Vagina (tissue), 2 donors: ENCODE measurements at regions not wholly inside any gene's neighbourhood (a gene's known extent, or its start where the extent isn't known, plus 50 kb on each side); places are given as distances from the start of the nearest gene placed in this dataset.

ENCODE experiments used
- DNase-seq, 2 donors: peaks; one replicate each; pipeline ENCODE4 v3.0.0-alpha.2; 2017; ENCODE audit errors: extremely low spot score in 2 of 2
- H3K27ac ChIP-seq: fragments of 200-600 bp; sonication (generic); one replicate; pipeline ENCODE4 v1.5.1; 2019
- H3K27me3 ChIP-seq: fragments of 200-600 bp; sonication (generic); one replicate; pipeline ENCODE4 v1.5.1; 2019
- H3K36me3 ChIP-seq, 2 donors: fragments of 200-600 bp; sonication (generic); one replicate each; pipeline ENCODE4 v1.5.1; 2017 to 2019
- H3K4me1 ChIP-seq: fragments of 200-600 bp; sonication (generic); one replicate; pipeline ENCODE4 v1.5.1; 2019
- H3K4me3 ChIP-seq, 2 donors: fragments of 200-600 bp; sonication (generic); 1 replicate in 1 of 2; 2 replicates in 1 of 2; pipeline ENCODE4 v1.5.1; 2016 to 2019
- H3K9me3 ChIP-seq: fragments of 200-600 bp; sonication (generic); one replicate; pipeline ENCODE4 v1.5.1; 2019
- CTCF ChIP-seq, 3 experiments: fragments of 450-650 bp in 2 of 3; fragments of 200-600 bp in 1 of 3; sonication (generic) in 1 of 3; IDR thresholded peaks; one replicate each; pipeline ENCODE4 v1.5.1; 2017 to 2019; ENCODE audit warnings: antibody characterized with exemption in 3 of 3, mild to moderate bottlenecking in 2 of 3, moderate library complexity in 2 of 3
- POLR2A ChIP-seq, 2 donors: fragments of 450-650 bp; IDR thresholded peaks; one replicate each; pipeline ENCODE4 v1.6.1; 2017; ENCODE audit warnings: antibody characterized with exemption in 2 of 2, mild to moderate bottlenecking in 2 of 2, moderate library complexity in 2 of 2
- POLR2AphosphoS5 ChIP-seq, 2 donors: sonication (generic); formaldehyde crosslinking; IDR thresholded peaks; one replicate each; pipeline ENCODE4 v1.9.0; 2017; ENCODE audit warnings: antibody characterized with exemption in 2 of 2, mild to moderate bottlenecking in 2 of 2, low read depth in 1 of 2; ENCODE audit not compliant: insufficient read depth in 1 of 2
- intact Hi-C: fragments of 100-400 bp; cut with DNase I; formaldehyde crosslinking; loops from one replicate; pipeline ENCODE4 v1.15.1; 2023

- H3K4me3 ChIP-seq, result no peak overlapping the region
- H3K4me1 ChIP-seq, result no peaks in the 10 kb centered on the region
- no peaks in the 10 kb centered on the region for H3K36me3 ChIP-seq
- intact Hi-C loops, result no loop called here
- TF ChIP-seq CTCF (IDR thresholded peaks at IDR 0.05), result no peak
- no peak for TF ChIP-seq POLR2AphosphoS5 (IDR thresholded peaks at IDR 0.05; ENCODE audit: insufficient read depth in 1 of 2, low read depth in 1 of 2)
- no peaks in the 10 kb centered on the region for H3K27me3 ChIP-seq
- DNase-seq, result no peak
- no peaks in the 10 kb centered on the region for H3K9me3 ChIP-seq
- H3K27ac ChIP-seq, result no peak overlapping the region
Observed at GRCh38 chr4:106486533-106486932, 118.0 kb upstream of the GIMD1 start.

- no peaks in the 10 kb centered on the region for H3K27me3 ChIP-seq
- H3K4me3 ChIP-seq, result no peak overlapping the region
- TF ChIP-seq CTCF (IDR thresholded peaks at IDR 0.05) (no peak), POLR2AphosphoS5 (IDR thresholded peaks at IDR 0.05; ENCODE audit: insufficient read depth in 1 of 2, low read depth in 1 of 2) (no peak), POLR2A (IDR thresholded peaks at IDR 0.05) (no peak)
- H3K4me1 ChIP-seq, result no peaks in the 10 kb centered on the region
- H3K36me3 ChIP-seq, result no peaks in the 10 kb centered on the region
- H3K9me3 ChIP-seq, result no peaks in the 10 kb centered on the region
- H3K27ac ChIP-seq, result no peak overlapping the region
- intact Hi-C loops, result no loop called here
- DNase-seq, result no peak
Observed at GRCh38 chr4:106481801-106482200, 113.2 kb upstream of the GIMD1 start.

- intact Hi-C loops, result no loop called here
- no peak for DNase-seq
- TF ChIP-seq POLR2AphosphoS5 (IDR thresholded peaks at IDR 0.05; ENCODE audit: insufficient read depth in 1 of 2, low read depth in 1 of 2) (no peak), CTCF (IDR thresholded peaks at IDR 0.05) (no peak), POLR2A (IDR thresholded peaks at IDR 0.05) (no peak)
- Histone ChIP-seq H3K4me1 (no peaks in the 10 kb centered on the region), H3K36me3 (no peaks in the 10 kb centered on the region), H3K4me3 (no peak overlapping the region), H3K9me3 (no peaks in the 10 kb centered on the region), H3K27me3 (no peaks in the 10 kb centered on the region), H3K27ac (no peak overlapping the region)
Observed at GRCh38 chr4:106478152-106478551, 109.6 kb upstream of the GIMD1 start.

- Histone ChIP-seq H3K27ac (no peak overlapping the region), H3K27me3 (no peaks in the 10 kb centered on the region), H3K4me3 (no peak overlapping the region), H3K4me1 (no peaks in the 10 kb centered on the region), H3K36me3 (no peaks in the 10 kb centered on the region), H3K9me3 (no peaks in the 10 kb centered on the region)
- DNase-seq, result no peak
- intact Hi-C loops, result no loop called here
- TF ChIP-seq CTCF (IDR thresholded peaks at IDR 0.05) (no peak), POLR2A (IDR thresholded peaks at IDR 0.05) (no peak), POLR2AphosphoS5 (IDR thresholded peaks at IDR 0.05; ENCODE audit: insufficient read depth in 1 of 2, low read depth in 1 of 2) (no peak)
Observed at GRCh38 chr4:106476741-106477140, 108.2 kb upstream of the GIMD1 start.

- H3K4me3 ChIP-seq, result no peak overlapping the region
- intact Hi-C loops, result no loop called here
Observed at GRCh38 chr4:106473515-106473914, 104.9 kb upstream of the GIMD1 start.

More at GRCh38 chr4:106473515-106473914, 104.9 kb upstream of the GIMD1 start:
- H3K27me3 ChIP-seq, result no peaks in the 10 kb centered on the region
- H3K36me3 ChIP-seq, result no peaks in the 10 kb centered on the region
- no peaks in the 10 kb centered on the region for H3K4me1 ChIP-seq
- no peak for DNase-seq
- H3K27ac ChIP-seq, result no peak overlapping the region
- no peak for TF ChIP-seq POLR2A (IDR thresholded peaks at IDR 0.05)
- no peak for TF ChIP-seq CTCF (IDR thresholded peaks at IDR 0.05)
- TF ChIP-seq POLR2AphosphoS5 (IDR thresholded peaks at IDR 0.05; ENCODE audit: insufficient read depth in 1 of 2, low read depth in 1 of 2), result no peak
- no peaks in the 10 kb centered on the region for H3K9me3 ChIP-seq
